GM19238 (cell line): ENCODE measurements at regions not wholly inside any gene's neighbourhood (a gene's known extent, or its start where the extent isn't known, plus 50 kb on each side); places are given as distances from the start of the nearest gene placed in this dataset.

Experiments used
- DNase-seq: peaks from one replicate; pipeline ENCODE4 v3.0.0; 2011; ENCODE audit warnings: low spot score; ENCODE audit not compliant: insufficient read length

DNA sequence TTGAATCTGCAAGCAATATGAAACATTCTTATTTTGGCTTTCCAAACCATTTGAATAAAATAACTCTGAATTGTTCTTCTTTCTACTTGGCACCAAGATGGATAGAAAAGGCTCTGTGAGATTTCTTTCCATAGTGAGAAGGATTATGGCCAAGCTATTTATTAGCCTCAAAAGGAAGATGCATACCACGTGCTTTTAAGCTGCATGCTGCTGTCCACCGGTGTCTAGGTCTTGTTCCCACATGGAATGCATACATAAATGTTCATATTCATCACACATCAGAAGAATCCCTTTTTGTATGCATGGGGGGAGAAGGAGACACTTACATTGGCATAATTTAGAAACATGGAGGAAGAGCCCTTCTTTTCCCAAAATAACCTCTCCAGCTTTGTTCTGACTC is 273.4 kb downstream of the FAM76B start:
- no peak for DNase-seq

DNA sequence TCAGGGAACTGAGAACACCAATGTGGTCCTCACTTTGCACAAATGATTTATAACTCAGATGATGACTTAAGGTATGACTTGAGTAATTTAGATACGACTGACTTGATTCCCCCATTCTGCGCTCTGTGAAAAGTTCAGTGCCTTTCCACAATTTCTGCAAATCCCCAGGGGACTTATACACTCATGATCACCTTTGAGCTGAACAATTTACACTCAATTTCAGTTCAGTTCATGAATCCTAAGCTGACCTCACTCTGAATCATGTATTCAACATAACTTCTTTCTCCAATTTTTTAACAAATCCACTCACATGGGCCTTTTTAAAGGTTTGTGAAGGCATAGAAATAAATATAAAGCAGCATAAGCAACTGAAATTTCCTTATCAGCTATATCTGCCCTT is 274.2 kb downstream of the FAM76B start:
- no peak for DNase-seq

- no peak for DNase-seq
These were observed 275.0 kb downstream of the FAM76B start for GRCh38 chr11:95514416-95515110.

DNA sequence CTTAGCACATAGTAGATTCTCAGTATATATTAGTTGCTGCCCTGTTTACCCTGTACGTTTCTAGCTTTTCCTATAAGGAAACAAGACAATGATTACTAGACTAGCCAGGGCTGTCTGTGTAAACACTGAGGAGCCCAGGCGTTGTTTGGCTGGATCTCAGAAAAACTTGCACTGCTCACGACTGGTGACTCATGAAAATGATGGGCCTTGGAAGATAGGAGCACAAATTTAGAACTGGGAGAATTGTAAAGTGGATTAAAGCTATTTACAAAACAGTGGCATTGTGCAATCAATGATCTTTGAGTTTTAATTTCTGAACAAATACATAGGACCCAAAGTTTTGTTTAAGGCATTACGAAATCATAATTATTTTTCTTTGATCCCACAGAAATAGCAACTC is 276.9 kb downstream of the FAM76B start:
- no peak for DNase-seq

GRCh38 chr11:95512177-95512576 is 277.4 kb downstream of the FAM76B start:
- DNase-seq = no peak

GRCh38 chr11:95508219-95508890 is 277.4 kb upstream of the SESN3 start:
- DNase-seq = no peak

GRCh38 chr11:95507794-95508193 is 276.8 kb upstream of the SESN3 start:
- no peak for DNase-seq

DNA sequence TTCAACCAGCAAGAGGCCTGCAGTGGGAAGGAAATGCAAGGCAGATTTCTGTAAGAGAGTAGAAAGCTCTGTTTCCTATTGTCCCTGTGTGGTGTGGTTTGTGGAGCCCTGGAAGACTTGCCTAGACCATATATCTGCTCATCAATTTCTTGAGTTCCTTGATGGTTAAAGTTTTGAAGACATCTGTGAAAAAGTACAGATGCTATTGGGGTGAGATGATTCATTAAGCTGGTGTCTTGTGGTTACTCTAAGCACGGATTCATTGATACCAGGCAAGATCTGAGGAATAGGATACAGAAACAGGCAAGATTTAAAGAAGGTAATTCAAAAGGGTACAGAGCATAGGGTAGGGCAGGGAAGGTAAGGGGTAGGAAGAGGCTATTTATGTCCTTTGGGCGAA is 275.8 kb upstream of the SESN3 start:
- no peak for DNase-seq

DNA sequence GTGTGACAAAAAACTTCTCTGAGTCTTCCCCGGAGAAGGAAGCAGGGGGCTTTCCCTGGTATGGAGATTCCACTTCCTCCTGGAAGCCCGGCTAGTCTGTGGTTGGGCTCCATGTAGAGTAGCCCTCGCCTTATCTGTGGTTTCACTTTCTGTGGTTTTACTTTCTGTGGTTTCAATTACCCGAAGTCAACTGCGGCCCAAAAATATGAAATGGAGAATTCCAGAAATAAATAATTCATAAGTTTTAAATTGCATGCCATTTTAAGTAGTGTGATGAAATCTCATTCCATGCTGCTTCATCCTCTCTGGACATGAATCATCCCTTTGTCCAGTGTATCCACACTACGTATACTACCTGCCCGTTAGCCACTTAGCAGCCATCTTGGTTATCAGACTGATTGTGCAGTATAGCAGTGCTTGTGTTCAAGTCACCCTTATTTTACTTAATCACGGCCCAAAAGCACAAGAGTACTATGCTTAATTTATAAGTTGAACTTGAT is 275.0 kb upstream of the SESN3 start:
- no peak for DNase-seq

DNA sequence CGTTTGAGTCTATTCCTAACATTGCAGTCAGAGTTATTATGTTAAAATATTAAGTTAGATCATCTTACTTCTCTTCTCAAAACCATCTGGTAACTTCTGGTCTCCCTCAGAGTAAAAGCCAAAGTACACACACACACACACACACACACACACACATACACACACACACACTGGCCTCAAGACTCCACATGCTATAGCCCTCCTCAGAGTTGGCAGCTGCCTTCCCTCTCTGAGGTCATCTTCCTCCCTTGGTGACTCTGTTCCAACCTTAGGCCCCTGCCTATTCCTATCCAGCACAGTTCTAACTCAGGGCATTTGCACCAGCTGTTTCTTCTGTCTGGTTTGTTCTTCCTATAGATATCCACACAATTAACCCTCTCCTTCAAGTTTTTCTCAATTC is 272.0 kb upstream of the SESN3 start:
- no peak for DNase-seq

GRCh38 chr11:95502522-95502921 is 271.5 kb upstream of the SESN3 start:
- DNase-seq = no peak

- no peak for DNase-seq
These were observed 270.8 kb upstream of the SESN3 start for GRCh38 chr11:95501761-95502266.

DNA sequence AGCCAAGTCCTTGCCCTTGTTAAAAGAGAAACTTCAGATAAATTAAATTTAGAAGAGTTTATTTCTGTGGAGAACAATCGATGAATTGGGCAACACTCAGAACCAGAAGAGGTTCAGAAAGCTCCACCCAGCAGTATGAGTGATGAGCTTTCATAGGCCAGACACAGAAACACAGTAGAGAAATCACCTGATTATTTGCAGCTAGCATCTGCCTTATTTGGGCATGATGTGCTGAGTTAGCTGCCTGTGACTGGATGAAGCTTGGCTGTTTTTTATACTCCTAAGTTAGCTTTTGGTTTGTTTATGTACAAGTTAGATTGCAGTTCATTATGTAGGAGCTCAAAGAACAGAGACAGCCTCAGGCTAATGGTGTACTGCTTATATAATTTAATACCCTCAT is 269.5 kb upstream of the SESN3 start:
- no peak for DNase-seq

DNA sequence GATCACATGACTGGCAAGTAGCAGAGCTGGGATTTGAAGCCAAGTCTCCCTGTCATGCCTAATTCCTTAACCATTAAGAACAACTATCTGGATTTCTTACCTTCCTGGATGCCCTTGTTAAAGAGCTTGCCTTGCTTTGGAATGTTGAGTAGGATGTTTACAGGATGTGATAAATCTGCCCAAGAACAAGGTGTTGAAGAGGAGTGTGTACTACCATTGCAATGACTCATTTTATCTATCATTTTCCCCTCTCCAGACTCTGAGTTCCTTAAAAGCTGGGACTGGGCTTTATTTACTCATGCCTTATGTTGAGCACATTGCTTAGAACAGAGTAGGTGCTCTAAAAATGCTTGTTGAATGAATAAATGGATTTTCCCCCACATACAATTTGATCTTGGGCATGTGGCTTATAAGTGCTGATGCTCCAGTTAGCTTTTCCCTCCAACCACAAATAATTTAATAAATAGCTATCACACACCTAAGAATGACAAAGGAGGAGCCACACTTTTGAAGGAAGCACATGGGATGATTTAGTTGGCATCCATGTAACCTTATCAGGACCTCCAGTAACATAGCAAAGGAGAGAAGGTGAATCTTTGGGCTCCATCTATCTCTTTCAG is 268.6 kb upstream of the SESN3 start:
- DNase-seq = no peak

DNA sequence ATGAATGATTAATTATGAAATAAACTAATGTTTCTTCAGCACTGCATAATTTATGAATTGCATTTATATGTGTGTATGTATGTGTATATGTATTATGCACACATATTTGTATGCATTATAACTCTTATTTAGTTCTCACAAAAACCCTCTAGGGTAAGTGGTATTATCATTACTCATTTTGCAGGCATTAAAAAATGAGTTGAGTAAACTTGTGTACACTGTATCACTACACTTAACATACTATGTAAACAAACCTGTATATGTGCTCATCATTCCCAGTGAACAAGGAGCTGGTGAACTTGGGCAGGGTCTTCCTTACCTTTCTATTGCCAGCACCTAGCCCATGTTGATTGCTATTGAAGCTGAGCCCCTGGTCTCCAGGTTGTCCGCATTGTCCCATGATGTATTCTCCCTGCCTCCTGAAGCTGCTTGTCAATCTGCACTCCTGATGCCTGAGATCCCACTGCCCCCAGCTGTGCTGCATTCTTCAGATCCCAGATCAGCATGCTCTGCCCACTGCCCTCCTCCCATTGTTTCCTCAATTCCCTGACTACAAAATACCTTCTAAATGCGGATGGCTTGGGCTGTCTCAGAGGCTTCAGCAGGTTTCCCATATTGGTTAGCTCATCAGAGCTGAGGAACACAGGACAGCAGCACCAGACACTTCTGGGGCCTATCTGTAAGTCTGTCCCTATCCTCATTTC is 267.9 kb upstream of the SESN3 start:
- no peak for DNase-seq

DNA sequence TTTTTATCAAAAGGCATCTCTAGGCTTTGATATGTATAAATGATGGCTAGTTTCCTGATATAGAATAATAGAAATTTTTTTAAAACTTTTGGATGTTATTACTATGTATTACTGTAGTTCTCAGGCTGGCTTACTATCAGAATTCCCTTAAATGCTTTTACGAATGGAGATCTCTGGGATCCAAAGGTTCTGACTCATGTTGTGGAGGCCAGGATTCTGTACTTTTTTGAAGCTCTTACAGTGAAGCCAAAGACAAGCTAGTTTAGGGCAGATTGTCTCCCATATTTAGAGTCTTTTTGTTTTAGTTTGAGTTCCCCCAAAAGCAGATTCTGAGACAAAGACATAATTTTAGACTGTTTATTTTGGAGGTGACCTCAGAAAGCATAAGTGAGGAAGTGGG is 265.9 kb upstream of the SESN3 start:
- no peak for DNase-seq

DNA sequence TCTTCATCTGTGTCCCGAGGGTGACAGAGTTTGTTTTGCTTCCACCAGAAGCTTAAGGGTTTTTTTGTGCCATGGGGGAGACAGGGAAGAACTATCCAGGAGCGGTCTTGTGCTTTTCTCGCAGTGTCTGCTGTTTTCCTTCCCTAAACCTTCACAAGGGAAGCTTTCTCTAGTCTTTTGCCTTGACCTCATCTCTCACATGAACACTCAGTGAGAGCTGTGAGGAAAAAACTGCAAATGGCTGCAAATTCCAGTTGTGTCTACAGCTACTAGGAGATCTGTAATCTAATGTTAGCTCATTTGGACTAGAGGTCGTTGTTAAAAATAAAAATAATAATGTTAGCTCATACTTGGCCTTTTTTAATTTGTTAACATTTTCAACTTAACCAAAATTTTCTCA is 264.7 kb upstream of the SESN3 start:
- no peak for DNase-seq

DNA sequence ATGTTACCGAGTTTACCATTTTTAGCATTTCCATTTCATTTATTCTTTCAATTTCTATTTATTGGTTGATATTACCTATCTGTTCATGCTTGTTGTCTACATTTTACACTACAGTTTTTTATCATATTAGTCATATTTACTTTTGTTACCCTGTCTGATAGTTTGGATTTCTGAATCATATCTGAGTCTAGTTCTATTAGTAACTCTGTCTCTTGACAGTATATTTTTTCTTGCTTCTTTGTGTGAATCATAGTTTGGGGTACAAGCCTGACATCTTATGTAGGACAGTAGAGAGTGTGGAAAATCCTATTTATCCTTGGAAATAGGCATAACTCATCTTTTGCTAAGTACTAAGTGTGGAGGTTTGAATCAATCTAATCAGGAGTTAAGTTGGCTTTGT is 263.9 kb upstream of the SESN3 start:
- no peak for DNase-seq

DNA sequence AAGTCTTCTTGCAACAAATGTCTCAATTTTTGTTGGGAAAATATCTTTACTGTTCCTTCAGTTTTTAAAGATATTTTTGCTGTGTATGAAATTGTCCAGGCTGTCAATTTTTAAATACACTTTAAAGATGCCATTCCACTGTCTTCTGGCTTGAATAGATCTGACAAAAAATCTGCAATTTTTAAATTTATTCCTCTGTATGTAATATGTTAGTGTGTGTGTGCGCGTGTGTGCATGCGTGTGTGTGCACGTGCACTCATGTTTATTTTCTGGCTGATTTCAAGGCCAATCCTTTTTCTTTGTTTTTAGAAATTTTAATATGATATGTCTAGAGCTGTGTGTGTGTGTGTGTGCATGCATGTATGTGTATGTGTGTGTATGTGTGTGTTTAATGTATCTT is 263.2 kb upstream of the SESN3 start:
- DNase-seq = no peak

- no peak for DNase-seq
These were observed 259.6 kb upstream of the SESN3 start for GRCh38 chr11:95490625-95491024.

DNA sequence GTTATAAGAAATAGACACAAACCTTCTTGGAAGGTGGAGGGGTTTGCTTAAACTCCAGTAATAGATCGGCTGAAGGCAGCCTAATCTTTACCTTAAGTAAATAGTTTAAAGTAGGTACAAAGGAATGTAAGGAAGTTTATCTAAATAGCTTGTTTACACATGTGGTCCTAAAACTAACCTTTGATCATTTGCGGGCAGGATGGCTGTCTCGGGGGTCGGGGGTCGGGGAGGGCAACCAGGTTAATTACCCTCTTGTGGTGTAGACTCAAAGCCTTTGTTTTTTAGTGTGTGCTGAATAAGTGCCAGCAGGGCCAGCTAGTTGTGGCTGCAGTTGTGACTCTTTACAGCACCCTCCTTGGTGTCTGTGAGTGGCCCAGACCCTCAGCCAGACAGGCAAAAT is 256.9 kb upstream of the SESN3 start:
- DNase-seq = no peak

DNA sequence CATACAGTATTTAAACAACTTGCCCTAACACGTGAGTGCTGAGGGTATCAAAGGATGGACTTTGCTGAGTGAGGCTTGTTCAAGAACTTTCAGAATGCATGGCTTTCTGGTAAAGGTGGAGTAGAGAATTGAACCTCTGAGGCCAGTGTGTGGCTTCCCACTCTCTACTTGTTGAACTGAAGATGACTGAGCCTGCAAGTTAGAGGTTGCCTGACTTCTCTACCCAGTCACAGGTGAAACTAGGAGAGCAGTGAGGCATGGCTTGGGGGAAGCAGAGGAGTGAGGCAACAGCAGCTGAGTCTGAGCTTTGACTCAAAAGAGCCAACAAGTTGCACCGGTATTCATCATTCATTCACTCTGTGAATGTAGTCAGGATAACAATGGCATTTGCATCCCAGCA is 256.4 kb upstream of the SESN3 start:
- DNase-seq = peak; percentile 63
